RWPE1 (cell line): ENCODE measurements at regions not wholly inside any gene's neighbourhood (a gene's known extent, or its start where the extent isn't known, plus 50 kb on each side); places are given as distances from the start of the nearest gene placed in this dataset.

Experiments used
- CTCF ChIA-PET: fragments of 350-600 bp; sonication (Branson Sonifier 250); formaldehyde crosslinking; extraction: SDS; loops from one replicate; lab custom pipeline; 2021; lab: Yijun Ruan, JAX
- POLR2A ChIA-PET: fragments of 400-600 bp; formaldehyde crosslinking; extraction: SDS; loops from one replicate; lab custom pipeline; 2020; ENCODE audit warnings: antibody characterized with exemption; ENCODE audit not compliant: low non-redundant PET; lab: Yijun Ruan, JAX
- DNase-seq: peaks from one replicate; pipeline ENCODE4 v3.0.0; 2012; ENCODE audit warnings: low spot score
- H3K27ac ChIP-seq: fragments of 450-650 bp; 2 replicates; pipeline ENCODE4 v1.5.1; 2017
- TF ChIP-seq, protein P1 (sequence below): fragments of 450-650 bp; conservative IDR thresholded peaks from 2 replicates; pipeline ENCODE4 v1.5.1; 2017; ENCODE audit warnings: low read depth, mild to moderate bottlenecking

DNA sequence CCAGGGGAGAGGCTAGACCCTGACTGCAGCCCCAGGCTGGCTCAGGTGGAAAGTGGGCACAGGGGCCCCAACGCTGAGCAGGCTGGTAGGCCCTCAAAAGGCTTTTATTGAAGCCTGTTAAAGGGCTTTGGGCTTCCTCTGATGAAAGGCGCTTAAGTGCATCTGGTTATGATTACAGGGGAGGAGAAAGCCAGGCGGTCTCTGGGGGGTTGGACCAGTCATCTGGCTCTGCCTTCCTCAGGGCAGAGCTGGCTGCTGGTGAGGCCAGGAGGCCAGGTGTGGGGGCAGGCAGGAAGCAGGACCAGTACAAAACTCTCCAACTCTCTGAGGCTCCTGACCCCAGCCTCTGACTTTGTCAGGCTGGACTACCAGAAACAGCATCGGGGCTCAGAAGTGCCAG is 68.8 kb upstream of the BCOR start:
- CTCF ChIA-PET: interaction anchor here (0.9 kb wide), 1 partner anchor 13 kb away, joined by 3 read pairs; no protein-coding TSS in a partner anchor
- DNase-seq: no peak
- no peak overlapping the region for H3K27ac ChIP-seq
- TF ChIP-seq, protein P1, sequence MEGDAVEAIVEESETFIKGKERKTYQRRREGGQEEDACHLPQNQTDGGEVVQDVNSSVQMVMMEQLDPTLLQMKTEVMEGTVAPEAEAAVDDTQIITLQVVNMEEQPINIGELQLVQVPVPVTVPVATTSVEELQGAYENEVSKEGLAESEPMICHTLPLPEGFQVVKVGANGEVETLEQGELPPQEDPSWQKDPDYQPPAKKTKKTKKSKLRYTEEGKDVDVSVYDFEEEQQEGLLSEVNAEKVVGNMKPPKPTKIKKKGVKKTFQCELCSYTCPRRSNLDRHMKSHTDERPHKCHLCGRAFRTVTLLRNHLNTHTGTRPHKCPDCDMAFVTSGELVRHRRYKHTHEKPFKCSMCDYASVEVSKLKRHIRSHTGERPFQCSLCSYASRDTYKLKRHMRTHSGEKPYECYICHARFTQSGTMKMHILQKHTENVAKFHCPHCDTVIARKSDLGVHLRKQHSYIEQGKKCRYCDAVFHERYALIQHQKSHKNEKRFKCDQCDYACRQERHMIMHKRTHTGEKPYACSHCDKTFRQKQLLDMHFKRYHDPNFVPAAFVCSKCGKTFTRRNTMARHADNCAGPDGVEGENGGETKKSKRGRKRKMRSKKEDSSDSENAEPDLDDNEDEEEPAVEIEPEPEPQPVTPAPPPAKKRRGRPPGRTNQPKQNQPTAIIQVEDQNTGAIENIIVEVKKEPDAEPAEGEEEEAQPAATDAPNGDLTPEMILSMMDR: no peak
- POLR2A ChIA-PET: no interaction called here

DNA sequence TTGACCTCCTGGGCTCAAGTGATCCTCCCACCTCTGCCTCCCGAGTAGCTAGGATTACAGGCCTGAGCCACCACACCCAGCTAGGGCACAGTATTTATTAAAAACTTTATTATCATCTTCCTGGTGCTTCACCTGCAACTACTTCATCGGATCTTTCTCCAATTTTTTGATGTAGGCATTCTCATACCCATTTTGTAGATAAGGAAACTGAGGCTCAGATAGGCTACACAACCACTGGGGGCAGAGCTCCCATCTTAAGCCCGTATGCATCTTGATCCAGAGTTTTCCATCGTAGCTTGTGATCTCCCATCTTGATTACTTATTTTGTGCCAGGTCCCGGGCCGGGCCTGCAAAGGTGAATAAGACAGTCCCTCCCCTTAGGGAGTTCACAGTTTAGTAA is 68.1 kb upstream of the BCOR start:
- ChIA-PET CTCF (interaction anchor here (0.9 kb wide), 1 partner anchor 13 kb away, joined by 3 read pairs; no protein-coding TSS in a partner anchor), POLR2A (no interaction called here)
- no peak overlapping the region for H3K27ac ChIP-seq
- DNase-seq: no peak
- TF ChIP-seq, protein P1: no peak

DNA sequence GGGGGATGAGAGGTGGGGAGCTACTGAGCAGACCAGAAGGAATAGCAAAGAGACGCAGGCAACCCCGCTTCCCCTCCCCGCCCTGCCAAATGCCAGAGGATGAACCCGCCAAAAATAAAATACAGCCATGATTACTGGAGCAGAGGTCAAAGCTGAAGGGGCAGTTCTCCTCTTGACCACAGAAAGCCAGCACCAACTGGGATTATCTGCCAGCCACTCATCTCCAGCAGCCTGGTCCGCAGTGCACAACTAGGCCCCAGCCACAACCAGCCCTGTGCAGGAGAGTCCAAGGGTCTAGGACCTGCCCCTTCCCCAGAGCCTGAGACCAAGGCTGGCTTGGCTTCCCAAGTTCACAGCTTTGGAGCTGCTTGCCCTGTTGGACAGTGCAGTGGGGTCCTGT is 67.4 kb upstream of the BCOR start:
- ChIA-PET CTCF (no interaction called here), POLR2A (no interaction called here)
- no peak overlapping the region for H3K27ac ChIP-seq
- TF ChIP-seq, protein P1: no peak
- DNase-seq: no peak

DNA sequence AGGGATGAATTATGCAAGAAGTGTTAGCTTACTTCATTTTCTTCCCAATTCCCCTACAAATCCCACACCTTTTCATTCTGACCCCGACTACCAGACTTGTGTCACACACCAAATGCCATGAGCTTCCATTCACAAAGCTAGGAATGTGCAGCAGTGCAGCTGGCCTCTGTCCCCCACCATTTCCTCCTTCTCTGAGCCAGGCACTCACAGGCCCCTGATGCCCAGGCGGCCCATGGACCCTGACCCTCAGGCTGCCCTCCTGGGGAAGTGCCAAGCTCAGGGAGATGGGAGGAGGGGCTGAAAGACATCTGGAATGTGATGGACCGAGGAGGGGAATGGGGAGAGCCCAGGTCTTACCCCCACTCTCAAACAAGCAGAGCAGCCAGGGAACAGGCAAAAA is 67.0 kb upstream of the BCOR start:
- ChIA-PET CTCF (interaction anchor here (0.6 kb wide), 2 partner anchors 194 to 334 kb away, joined by 3 to 4 read pairs; no protein-coding TSS in a partner anchor), POLR2A (interaction anchor here (0.6 kb wide), 1 partner anchor 152 kb away, joined by 3 read pairs; no protein-coding TSS in a partner anchor)

DNA sequence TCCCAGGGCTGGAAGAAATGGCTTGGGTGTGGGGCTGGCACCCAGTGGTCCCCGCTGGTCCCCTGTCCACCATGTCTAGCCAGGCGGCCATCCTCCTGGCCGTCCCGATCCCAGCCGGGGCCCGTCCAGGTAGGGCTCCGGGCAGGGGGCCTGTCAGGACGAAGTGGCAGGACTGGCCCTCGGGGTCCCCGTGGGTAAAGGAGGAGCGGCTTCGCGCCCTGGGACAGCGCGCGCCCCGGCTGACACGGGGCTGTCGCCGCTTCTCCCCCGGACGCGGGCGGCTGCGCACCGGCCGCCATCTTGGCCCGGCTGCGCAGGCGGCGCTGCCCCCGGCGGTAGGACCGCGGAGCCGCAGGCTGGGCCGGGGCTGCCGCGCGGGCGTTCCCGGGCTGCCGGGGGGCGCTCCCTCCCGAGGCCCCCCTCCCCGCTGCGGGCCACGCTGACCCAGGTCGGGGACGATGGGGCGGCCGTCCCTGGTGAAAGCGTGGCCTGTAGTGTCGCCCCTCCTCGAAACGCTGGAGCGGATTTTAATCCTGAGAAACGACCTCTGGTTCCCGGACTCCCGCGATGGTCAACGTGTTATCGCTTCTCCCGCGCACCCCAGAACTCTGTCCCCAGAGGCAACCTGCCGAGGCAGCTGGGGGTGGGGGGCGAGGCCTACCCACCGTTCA is 60.4 kb upstream of the BCOR start:
- ChIA-PET CTCF (no interaction called here), POLR2A (no interaction called here)
- H3K27ac ChIP-seq: peak overlapping the region; percentile 34; the same call in 1 of the 2 replicates
- TF ChIP-seq, protein P1: peak; percentile 57
- no peak for DNase-seq

More for the DNA sequence above, 67.0 kb upstream of the BCOR start:
- TF ChIP-seq, protein P1: no peak
- H3K27ac ChIP-seq: no peak overlapping the region
- no peak for DNase-seq

DNA sequence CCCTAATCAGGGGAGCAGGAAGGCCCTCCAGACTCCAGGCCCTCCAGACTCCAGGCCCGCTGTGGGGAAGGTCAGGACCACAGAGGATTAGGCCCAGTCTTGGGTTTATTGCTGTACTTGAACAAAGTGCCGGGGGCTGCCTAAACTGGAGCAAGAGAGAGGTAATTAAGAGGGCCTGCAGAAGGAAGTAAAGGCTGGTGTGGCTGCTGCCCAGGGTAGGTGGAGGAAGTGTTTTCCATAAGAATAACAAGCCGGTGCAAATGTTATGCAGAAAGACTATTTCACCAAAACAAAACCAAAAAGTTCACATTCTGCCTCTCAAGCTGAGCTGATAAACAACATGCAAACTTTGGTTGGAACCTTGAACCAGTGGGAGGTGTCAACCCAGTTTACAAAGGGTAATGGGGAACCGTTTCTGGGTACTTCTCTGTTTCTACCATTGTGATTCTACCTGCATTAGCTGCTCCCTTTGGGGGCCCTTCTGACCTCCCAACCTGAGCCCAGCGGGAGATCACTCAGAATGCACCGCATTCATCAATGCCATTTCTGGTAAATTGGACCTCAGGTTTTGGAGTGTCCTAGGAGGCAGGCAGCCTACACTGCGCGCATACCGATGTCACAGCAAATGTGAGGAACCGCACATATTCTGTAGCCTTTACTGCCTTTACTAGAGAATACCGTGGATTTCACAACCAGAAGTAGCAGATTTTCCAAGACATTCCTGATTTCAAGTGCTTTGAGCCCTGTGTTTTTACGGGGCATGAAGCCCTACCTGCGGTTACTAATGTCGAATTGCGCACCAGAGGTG is 59.7 kb upstream of the BCOR start:
- ChIA-PET CTCF (no interaction called here), POLR2A (no interaction called here)
- no peak for DNase-seq

More for the DNA sequence above, 59.7 kb upstream of the BCOR start:
- TF ChIP-seq, protein P1: no peak
- H3K27ac ChIP-seq: peak overlapping the region; percentile 9; the same call in 1 of the 2 replicates
